ENCODE measurements at regions not wholly inside any gene's neighbourhood (a gene's known extent, or its start where the extent isn't known, plus 50 kb on each side); places are given as distances from the start of the nearest gene placed in this dataset.
"Not testable (repeated sequence)": the region's sequence is repeated elsewhere in the genome, so short reads cannot be mapped to it uniquely, and the experiment has no call there.

DNA sequence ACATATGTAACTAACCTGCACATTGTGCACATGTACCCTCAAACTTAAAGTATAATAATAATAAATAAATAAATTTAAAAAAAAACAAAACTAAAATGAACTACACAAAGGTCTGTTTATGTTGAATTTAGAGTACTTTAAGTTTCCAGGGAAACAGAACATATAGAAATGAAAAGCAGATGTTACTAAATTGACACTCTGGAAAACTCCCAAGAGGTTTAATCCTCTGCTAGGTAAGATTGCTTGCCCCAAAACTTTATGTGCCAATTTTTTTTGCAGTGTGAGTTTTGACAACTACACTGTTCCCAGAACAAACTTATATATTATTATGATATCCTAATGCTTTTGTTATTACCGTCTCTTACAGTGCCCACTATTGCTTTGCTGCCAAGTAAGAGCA lies 134.3 kb upstream of the MRPS30 start:
- no TSS peak for BruUV-seq (replicated peaks)
- Histone ChIP-seq H3K27me3 (ENCODE audit: control insufficient read depth, insufficient read depth, low read length) (no peaks in the 10 kb centered on the region), H3K79me1 (ENCODE audit: low read depth in 1 of 2, low read length in 2 of 2) (no peaks in the 10 kb centered on the region), H3K4me1 (ENCODE audit: control insufficient read depth, insufficient read depth, low read length) (no peaks in the 10 kb centered on the region), H3K4ac (ENCODE audit: low read depth, low read length) (no peak overlapping the region), H4K20me1 (ENCODE audit: insufficient read depth, low read length) (no peaks in the 10 kb centered on the region), H4K5ac (ENCODE audit: low read depth, low read length) (no peak overlapping the region), H2AFZ (replicated peaks; ENCODE audit: low read length, poor library complexity) (no peak overlapping the region), H3K4me2 (ENCODE audit: low read depth, low read length) (no peak overlapping the region), H2AK9ac (replicated peaks; ENCODE audit: low read depth, low read length, poor library complexity) (no peak overlapping the region), H3K27ac (ENCODE audit: insufficient read depth, low read length) (no peak overlapping the region), H2AK5ac (ENCODE audit: low read depth, low read length) (no peak overlapping the region), H3K9me3 (ENCODE audit: control insufficient read depth, insufficient read depth, low read length) (peaks cover 5% of the 10 kb centered on the region), H3K56ac (ENCODE audit: extremely low read depth, insufficient read depth, low read length) (no peak overlapping the region), H3K23ac (ENCODE audit: low read depth, low read length) (no peak overlapping the region), H3K14ac (replicated peaks; ENCODE audit: low read depth, low read length) (no peak overlapping the region), H2BK15ac (ENCODE audit: low read depth, low read length) (no peak overlapping the region), H3K9me1 (ENCODE audit: insufficient read depth, low read length) (no peaks in the 10 kb centered on the region), H2BK120ac (ENCODE audit: low read depth, low read length) (no peak overlapping the region), H3K9ac (ENCODE audit: low read depth, low read length) (no peak overlapping the region), H2BK20ac (ENCODE audit: low read depth, low read length) (no peak overlapping the region), H2BK5ac (ENCODE audit: low read depth, low read length, poor library complexity, severe bottlenecking) (no peak overlapping the region), H4K91ac (ENCODE audit: insufficient read depth, low read depth, low read length) (no peak overlapping the region), H3K4me3 (ENCODE audit: insufficient read depth, low read depth, low read length) (no peak overlapping the region), H4K8ac (ENCODE audit: low read depth in 2 of 2, low read length in 2 of 2) (no peak overlapping the region), H3K36me3 (ENCODE audit: control insufficient read depth, insufficient read depth, low read length) (no peaks in the 10 kb centered on the region), H3K18ac (ENCODE audit: low read depth, low read length) (no peak overlapping the region)
- in situ Hi-C loops (cut with MboI; ENCODE audit: low sequenced_read_pairs): no loop called here
- intact Hi-C loops (cut with micrococcal nuclease): no loop called here
- DNase-seq (no peak), ATAC-seq (ENCODE audit: low read depth) (no peak)
- dilution Hi-C loops (cut with HindIII; ENCODE audit: low sequenced_read_pairs, unreplicated experiment): no loop called here
- TF ChIP-seq, protein P1, sequence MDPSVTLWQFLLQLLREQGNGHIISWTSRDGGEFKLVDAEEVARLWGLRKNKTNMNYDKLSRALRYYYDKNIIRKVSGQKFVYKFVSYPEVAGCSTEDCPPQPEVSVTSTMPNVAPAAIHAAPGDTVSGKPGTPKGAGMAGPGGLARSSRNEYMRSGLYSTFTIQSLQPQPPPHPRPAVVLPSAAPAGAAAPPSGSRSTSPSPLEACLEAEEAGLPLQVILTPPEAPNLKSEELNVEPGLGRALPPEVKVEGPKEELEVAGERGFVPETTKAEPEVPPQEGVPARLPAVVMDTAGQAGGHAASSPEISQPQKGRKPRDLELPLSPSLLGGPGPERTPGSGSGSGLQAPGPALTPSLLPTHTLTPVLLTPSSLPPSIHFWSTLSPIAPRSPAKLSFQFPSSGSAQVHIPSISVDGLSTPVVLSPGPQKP (IDR thresholded peaks at IDR 0.05; ENCODE audit: borderline replicate concordance, low read depth, low read length): no peak
- no peak for TF ChIP-seq MXI1 (IDR thresholded peaks at IDR 0.05; ENCODE audit: borderline replicate concordance, low read depth, low read length)
- no peak for TF ChIP-seq RCOR1 (IDR thresholded peaks at IDR 0.05; ENCODE audit: insufficient replicate concordance, low read length)
- TF ChIP-seq POLR2A (IDR thresholded peaks at IDR 0.05; ENCODE audit: low read depth, low read length): no peak
- TF ChIP-seq CTCF (conservative IDR thresholded peaks at IDR 0.05; ENCODE audit: low read depth, low read length): no peak
- ChIA-PET POLR2A (ENCODE audit: unreplicated experiment) (no interaction called here), CTCF (no interaction called here)
- WGBS, 2 experiments (ENCODE audit: extremely low coverage in 2 of 2, insufficient read length in 1 of 2): no CpG with 5 or more reads among the region's 1 CpG

GRCh38 chr5:44668471-44668870 lies 140.3 kb upstream of the MRPS30 start:
- H3K56ac ChIP-seq (ENCODE audit: extremely low read depth, insufficient read depth, low read length); H3K9ac ChIP-seq (ENCODE audit: low read depth, low read length); H2AFZ ChIP-seq (replicated peaks; ENCODE audit: low read length, poor library complexity); H3K4me1 ChIP-seq (ENCODE audit: control insufficient read depth, insufficient read depth, low read length); H3K36me3 ChIP-seq (ENCODE audit: control insufficient read depth, insufficient read depth, low read length); H3K14ac ChIP-seq (replicated peaks; ENCODE audit: low read depth, low read length); H3K4me2 ChIP-seq (ENCODE audit: low read depth, low read length); H3K18ac ChIP-seq (ENCODE audit: low read depth, low read length); H3K4me3 ChIP-seq (ENCODE audit: insufficient read depth, low read depth, low read length); CTCF ChIA-PET; H2BK120ac ChIP-seq (ENCODE audit: low read depth, low read length); dilution Hi-C loops (cut with HindIII; ENCODE audit: low sequenced_read_pairs, unreplicated experiment); H3K4ac ChIP-seq (ENCODE audit: low read depth, low read length); H4K8ac ChIP-seq (ENCODE audit: low read depth in 2 of 2, low read length in 2 of 2); H3K79me1 ChIP-seq (ENCODE audit: low read depth in 1 of 2, low read length in 2 of 2); BruUV-seq (replicated peaks); H2AK5ac ChIP-seq (ENCODE audit: low read depth, low read length); H4K5ac ChIP-seq (ENCODE audit: low read depth, low read length); H2BK15ac ChIP-seq (ENCODE audit: low read depth, low read length); H3K9me3 ChIP-seq (ENCODE audit: control insufficient read depth, insufficient read depth, low read length); ATAC-seq (ENCODE audit: low read depth); H3K27me3 ChIP-seq (ENCODE audit: control insufficient read depth, insufficient read depth, low read length); in situ Hi-C loops (cut with MboI; ENCODE audit: low sequenced_read_pairs); H4K20me1 ChIP-seq (ENCODE audit: insufficient read depth, low read length); intact Hi-C loops (cut with micrococcal nuclease); DNase-seq; POLR2A ChIA-PET (ENCODE audit: unreplicated experiment); H2BK20ac ChIP-seq (ENCODE audit: low read depth, low read length); H2BK5ac ChIP-seq (ENCODE audit: low read depth, low read length, poor library complexity, severe bottlenecking); H3K9me1 ChIP-seq (ENCODE audit: insufficient read depth, low read length); H2AK9ac ChIP-seq (replicated peaks; ENCODE audit: low read depth, low read length, poor library complexity); H3K27ac ChIP-seq (ENCODE audit: insufficient read depth, low read length); H4K91ac ChIP-seq (ENCODE audit: insufficient read depth, low read depth, low read length); H3K23ac ChIP-seq (ENCODE audit: low read depth, low read length): not testable (repeated sequence)
- 57% methylated on average over 2 of the region's 16 CpGs; no CpG with 5 or more reads in 1 of the 2 experiments for WGBS, 2 experiments (ENCODE audit: extremely low coverage in 2 of 2, insufficient read length in 1 of 2)

All from IMR-90 (cell line).